ENCODE measurements at regions not wholly inside any gene's neighbourhood (a gene's known extent, or its start where the extent isn't known, plus 50 kb on each side); places are given as distances from the start of the nearest gene placed in this dataset.

DNA sequence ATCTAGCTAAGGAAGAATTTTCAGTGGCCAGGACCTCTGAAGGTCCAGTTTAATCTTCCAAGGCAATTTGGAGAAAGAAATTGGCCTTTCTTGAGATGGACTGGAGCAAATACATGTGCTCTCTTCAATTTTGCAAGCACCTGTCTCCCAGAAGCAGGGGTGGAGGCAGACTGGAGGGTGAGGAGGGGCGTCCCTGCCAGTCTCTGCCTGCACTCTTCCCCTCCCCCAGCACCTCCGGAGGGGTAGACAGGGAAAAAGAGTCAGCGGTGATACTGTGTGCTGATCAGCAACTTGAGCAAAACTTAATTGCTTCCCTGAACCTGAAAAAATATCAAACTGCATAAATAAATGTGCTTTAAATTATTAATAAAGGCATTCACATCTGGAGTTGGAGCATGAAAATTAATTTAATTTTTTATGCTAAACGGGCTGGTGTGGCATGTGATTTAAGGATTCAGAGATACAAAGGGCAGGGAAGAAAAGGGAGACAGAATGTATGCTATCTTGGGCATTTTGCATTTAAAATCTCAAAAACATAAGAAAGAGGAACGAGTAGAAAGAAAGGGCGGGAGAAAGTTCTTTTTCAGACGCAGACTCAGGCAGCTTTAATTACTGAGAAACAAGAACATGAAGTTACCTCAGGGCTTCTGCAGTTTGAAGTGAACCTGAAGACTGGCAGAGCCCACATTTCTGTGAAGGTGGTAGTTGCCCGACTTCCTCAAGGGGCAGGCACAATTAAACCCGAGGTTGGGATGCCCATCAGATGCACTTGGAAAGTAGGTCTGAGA is 319.7 kb downstream of the UACA start:
- Histone ChIP-seq H3K9me3 (ENCODE audit: control insufficient read depth, low read length) (no peaks in the 10 kb centered on the region), H3K4me1 (peaks cover 8% of the 10 kb centered on the region), H3K4me3 (ENCODE audit: low read depth, low read length) (no peak overlapping the region), H3K79me2 (no peaks in the 10 kb centered on the region), H3K4me2 (ENCODE audit: low read length) (no peak overlapping the region), H3K27me3 (ENCODE audit: control insufficient read depth, insufficient read depth, low read length) (no peaks in the 10 kb centered on the region), H3K9ac (no peak overlapping the region), H3K36me3 (ENCODE audit: control insufficient read depth, insufficient read depth, low read length) (no peaks in the 10 kb centered on the region), H2AFZ (no peak overlapping the region), H3K27ac (no peak overlapping the region)
- TF ChIP-seq, protein P1, sequence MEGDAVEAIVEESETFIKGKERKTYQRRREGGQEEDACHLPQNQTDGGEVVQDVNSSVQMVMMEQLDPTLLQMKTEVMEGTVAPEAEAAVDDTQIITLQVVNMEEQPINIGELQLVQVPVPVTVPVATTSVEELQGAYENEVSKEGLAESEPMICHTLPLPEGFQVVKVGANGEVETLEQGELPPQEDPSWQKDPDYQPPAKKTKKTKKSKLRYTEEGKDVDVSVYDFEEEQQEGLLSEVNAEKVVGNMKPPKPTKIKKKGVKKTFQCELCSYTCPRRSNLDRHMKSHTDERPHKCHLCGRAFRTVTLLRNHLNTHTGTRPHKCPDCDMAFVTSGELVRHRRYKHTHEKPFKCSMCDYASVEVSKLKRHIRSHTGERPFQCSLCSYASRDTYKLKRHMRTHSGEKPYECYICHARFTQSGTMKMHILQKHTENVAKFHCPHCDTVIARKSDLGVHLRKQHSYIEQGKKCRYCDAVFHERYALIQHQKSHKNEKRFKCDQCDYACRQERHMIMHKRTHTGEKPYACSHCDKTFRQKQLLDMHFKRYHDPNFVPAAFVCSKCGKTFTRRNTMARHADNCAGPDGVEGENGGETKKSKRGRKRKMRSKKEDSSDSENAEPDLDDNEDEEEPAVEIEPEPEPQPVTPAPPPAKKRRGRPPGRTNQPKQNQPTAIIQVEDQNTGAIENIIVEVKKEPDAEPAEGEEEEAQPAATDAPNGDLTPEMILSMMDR (IDR thresholded peaks at IDR 0.05) = no peak

DNA sequence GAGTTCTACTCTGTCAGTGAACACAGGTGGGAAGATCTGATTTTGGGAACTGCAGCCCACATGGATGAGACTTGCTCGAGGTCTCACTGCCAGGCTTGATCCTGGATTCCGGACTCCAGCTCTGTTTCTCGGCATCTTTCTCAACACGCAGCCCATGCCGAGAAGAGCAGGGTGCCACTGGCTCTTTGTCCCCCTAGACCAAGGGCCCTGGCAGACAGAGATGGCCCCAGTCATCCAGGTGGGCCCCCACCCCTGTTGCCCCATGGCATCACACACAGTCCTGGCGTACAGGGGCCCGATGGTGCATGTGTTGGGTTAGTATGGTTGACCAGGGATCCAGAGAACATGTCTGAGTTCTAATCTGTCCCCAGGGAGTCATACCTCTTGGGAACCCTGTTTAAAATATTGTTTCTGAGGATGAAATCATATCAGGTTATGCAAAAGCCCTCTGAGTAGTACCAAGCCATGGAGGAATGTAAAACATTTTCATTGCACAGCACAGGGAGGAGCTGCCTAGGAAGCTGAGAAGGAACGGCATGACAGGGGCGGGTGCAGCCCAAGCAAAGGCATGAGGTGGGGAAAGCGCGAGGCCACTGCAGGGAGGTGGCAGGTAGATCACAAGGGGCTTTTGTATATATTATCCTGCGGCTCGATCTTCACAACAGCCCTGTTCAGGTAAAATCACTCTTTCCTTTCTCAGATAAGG is 320.6 kb downstream of the UACA start:
- no peak overlapping the region for H3K9ac ChIP-seq
- peaks cover 8% of the 10 kb centered on the region for H3K4me1 ChIP-seq
- no peaks in the 10 kb centered on the region for H3K79me2 ChIP-seq
- no peak overlapping the region for H3K4me2 ChIP-seq (ENCODE audit: low read length)
- no peak overlapping the region for H3K27ac ChIP-seq
- H3K27me3 ChIP-seq (ENCODE audit: control insufficient read depth, insufficient read depth, low read length) = no peaks in the 10 kb centered on the region
- H3K9me3 ChIP-seq (ENCODE audit: control insufficient read depth, low read length) = no peaks in the 10 kb centered on the region
- TF ChIP-seq, protein P1 (IDR thresholded peaks at IDR 0.05) = no peak
- no peak overlapping the region for H3K4me3 ChIP-seq (ENCODE audit: low read depth, low read length)
- no peak overlapping the region for H2AFZ ChIP-seq
- no peaks in the 10 kb centered on the region for H3K36me3 ChIP-seq (ENCODE audit: control insufficient read depth, insufficient read depth, low read length)

DNA sequence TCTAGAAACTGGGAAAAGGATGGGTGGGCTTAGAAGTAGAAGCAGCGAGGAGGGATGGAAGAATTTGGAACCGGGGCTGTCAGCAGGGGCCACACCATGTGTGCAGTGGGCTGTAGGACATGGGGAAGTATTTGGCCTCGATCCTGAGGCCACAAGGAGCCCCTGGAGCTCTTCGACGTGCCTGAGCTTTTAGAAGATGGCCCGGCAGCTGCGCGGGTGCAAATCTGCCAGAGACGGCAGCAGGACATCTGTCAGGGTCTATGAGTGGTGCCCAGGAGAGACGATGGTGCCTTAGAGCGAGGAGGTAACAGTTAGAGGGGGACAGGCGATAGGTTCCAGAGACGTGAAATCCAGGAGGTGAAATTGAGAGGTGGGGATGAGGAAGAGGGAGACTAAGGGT is 321.1 kb downstream of the UACA start:
- no peaks in the 10 kb centered on the region for H3K79me2 ChIP-seq
- H2AFZ ChIP-seq = no peak overlapping the region
- TF ChIP-seq, protein P1 (IDR thresholded peaks at IDR 0.05) = no peak
- no peaks in the 10 kb centered on the region for H3K27me3 ChIP-seq (ENCODE audit: control insufficient read depth, insufficient read depth, low read length)
- no peak overlapping the region for H3K4me3 ChIP-seq (ENCODE audit: low read depth, low read length)
- no peaks in the 10 kb centered on the region for H3K9me3 ChIP-seq (ENCODE audit: control insufficient read depth, low read length)
- no peak overlapping the region for H3K9ac ChIP-seq
- no peak overlapping the region for H3K27ac ChIP-seq
- H3K36me3 ChIP-seq (ENCODE audit: control insufficient read depth, insufficient read depth, low read length) = no peaks in the 10 kb centered on the region
- H3K4me2 ChIP-seq (ENCODE audit: low read length) = no peak overlapping the region
- peaks cover 8% of the 10 kb centered on the region for H3K4me1 ChIP-seq

DNA sequence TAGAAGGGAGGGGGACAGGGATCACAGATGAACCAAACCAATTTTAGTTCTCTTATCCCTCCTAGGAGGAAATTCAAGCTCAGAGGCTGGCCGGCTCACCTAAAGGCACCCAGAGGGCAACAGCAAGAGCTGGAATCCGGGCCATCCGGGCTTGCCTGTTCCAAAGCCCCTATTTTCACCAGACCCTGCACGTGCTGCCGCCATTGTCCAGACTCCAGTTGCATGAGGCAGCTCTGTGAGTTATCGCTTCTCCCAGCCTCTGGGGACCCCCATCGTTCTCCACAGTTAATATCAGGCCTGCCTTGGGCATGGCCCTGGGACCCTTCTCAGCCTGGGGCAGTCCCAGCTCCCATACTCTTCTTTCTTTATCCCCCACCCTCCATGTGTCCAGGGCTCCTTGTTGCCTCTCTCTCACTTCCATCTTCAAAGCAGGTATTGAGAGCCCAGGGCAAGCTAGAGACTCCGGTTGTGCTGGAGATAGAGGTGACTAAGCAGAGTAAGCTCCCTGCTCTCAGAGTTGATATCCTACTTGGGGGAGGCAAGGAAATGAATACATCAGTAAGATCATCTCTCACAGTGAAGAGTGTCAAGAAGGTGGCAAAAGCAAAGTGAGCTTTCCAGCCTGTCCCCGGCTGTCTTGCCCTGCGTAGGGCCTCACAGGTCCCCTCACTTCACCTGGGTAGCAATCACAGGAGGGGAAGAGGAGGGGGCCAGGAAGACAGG is 322.8 kb downstream of the UACA start:
- TF ChIP-seq, protein P1 (IDR thresholded peaks at IDR 0.05) = no peak
- H3K27me3 ChIP-seq (ENCODE audit: control insufficient read depth, insufficient read depth, low read length) = no peaks in the 10 kb centered on the region

More for the DNA sequence above, 322.8 kb downstream of the UACA start:
- no peak overlapping the region for H3K27ac ChIP-seq
- no peak overlapping the region for H3K4me2 ChIP-seq (ENCODE audit: low read length)
- H3K36me3 ChIP-seq (ENCODE audit: control insufficient read depth, insufficient read depth, low read length) = no peaks in the 10 kb centered on the region
- peaks cover 8% of the 10 kb centered on the region for H3K4me1 ChIP-seq
- H2AFZ ChIP-seq = no peak overlapping the region
- H3K9me3 ChIP-seq (ENCODE audit: control insufficient read depth, low read length) = no peaks in the 10 kb centered on the region
- no peak overlapping the region for H3K4me3 ChIP-seq (ENCODE audit: low read depth, low read length)
- no peaks in the 10 kb centered on the region for H3K79me2 ChIP-seq
- no peak overlapping the region for H3K9ac ChIP-seq

Measured in parathyroid adenoma (tissue), 2 donors.